Ovary (tissue), 3 donors: ENCODE measurements at regions not wholly inside any gene's neighbourhood (a gene's known extent, or its start where the extent isn't known, plus 50 kb on each side); places are given as distances from the start of the nearest gene placed in this dataset.

ENCODE experiments used
- CTCF ChIP-seq, 3 donors: fragments of 450-650 bp in 2 of 3; fragments of 200-600 bp in 1 of 3; IDR thresholded peaks; one replicate each; pipeline versions ENCODE4 v1.5.1 to v1.8.0; 2016 to 2022; ENCODE audit warnings: antibody characterized with exemption in 3 of 3, mild to moderate bottlenecking in 1 of 3
- EP300 ChIP-seq: sonication (generic); formaldehyde crosslinking; IDR thresholded peaks from one replicate; pipeline ENCODE4 v1.6.1; 2017; ENCODE audit warnings: antibody characterized with exemption
- POLR2A ChIP-seq: fragments of 450-650 bp; IDR thresholded peaks from one replicate; pipeline ENCODE4 v1.6.1; 2017; ENCODE audit warnings: antibody characterized with exemption, mild to moderate bottlenecking, moderate library complexity
- donor health status: DM: no; HTN: no; CAD: no.

DNA sequence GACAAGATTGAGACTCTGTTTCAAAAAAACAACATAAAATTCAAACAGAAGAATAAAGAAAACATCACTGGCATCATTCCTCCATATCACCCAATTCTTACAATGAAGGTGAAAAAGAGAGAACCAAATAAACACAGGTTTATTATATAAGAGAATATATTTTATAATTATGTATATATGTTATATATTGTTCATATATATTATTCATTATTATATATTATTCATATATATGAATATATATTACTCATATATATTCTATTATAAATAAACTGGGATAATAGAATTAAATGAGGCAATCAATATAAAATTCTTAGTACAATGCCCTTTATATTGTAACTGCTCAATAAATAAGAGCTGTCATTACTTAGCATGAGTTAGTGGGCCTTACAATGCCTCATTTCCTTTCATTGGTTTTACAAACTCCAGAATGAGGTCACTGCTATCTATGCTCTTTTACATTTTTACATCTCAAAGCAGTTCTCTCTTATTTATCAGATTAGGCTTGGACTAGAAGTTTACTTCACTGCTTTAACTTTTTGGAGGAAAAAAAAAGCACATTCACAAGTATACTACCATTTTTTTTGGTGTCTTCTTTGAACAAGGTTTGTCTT is 135.5 kb upstream of the TTC14 start:
- no peak for TF ChIP-seq CTCF (IDR thresholded peaks at IDR 0.05)
- no peak for TF ChIP-seq POLR2A
- no peak for TF ChIP-seq EP300
